HL-60 (cell line): ENCODE measurements at regions not wholly inside any gene's neighbourhood (a gene's known extent, or its start where the extent isn't known, plus 50 kb on each side); places are given as distances from the start of the nearest gene placed in this dataset.

Experiments
- DNase-seq, 2 experiments: peaks; one replicate each; pipeline ENCODE4 v3.0.0-alpha.2; 2010 to 2020; ENCODE audit warnings: low read depth in 1 of 2, low spot score in 1 of 2
- H3K27ac ChIP-seq: fragments of 250-450 bp; sonication (Bioruptor Pico); replicated peaks from 2 replicates; pipeline ENCODE4 v1.5.1; 2020; ENCODE audit warnings: mild to moderate bottlenecking, moderate library complexity
- H3K27me3 ChIP-seq: fragments of 250-450 bp; sonication (Bioruptor Pico); 2 replicates; pipeline ENCODE4 v1.5.1; 2021; ENCODE audit warnings: mild to moderate bottlenecking, moderate library complexity; ENCODE audit not compliant: insufficient read depth, poor library complexity, severe bottlenecking
- H3K4me3 ChIP-seq: replicated peaks from 2 replicates; pipeline ENCODE4 v1.5.1; 2011; ENCODE audit warnings: mild to moderate bottlenecking, control low read depth, low read length; ENCODE audit not compliant: insufficient read depth
- CTCF ChIP-seq: IDR thresholded peaks from one replicate; pipeline ENCODE4 v1.5.1; 2011; ENCODE audit warnings: low read length, control low read depth, inconsistent platforms; ENCODE audit not compliant: insufficient read depth
- GABPA ChIP-seq: IDR thresholded peaks from 2 replicates; pipeline ENCODE4 v1.6.1; 2012; ENCODE audit warnings: low read depth
- POLR2AphosphoS5 ChIP-seq: IDR thresholded peaks from 2 replicates; pipeline ENCODE4 v1.6.1; 2012; ENCODE audit warnings: low read depth
- REST ChIP-seq: IDR thresholded peaks from 2 replicates; pipeline ENCODE4 v1.6.1; 2012; ENCODE audit warnings: low read depth; ENCODE audit not compliant: insufficient replicate concordance
- SPI1 ChIP-seq: IDR thresholded peaks from 2 replicates; pipeline ENCODE4 v1.6.1; 2012; ENCODE audit warnings: low read depth, mild to moderate bottlenecking, borderline replicate concordance

- H3K27ac ChIP-seq = no peak overlapping the region
- no peak overlapping the region for H3K4me3 ChIP-seq
- DNase-seq = no peak
- no peaks in the 10 kb centered on the region for H3K27me3 ChIP-seq
- TF ChIP-seq POLR2AphosphoS5 (no peak), CTCF (no peak), SPI1 (no peak), GABPA (no peak), REST (no peak)
These were observed 1142.5 kb upstream of the IGFBP7 start for GRCh38 chr4:58252656-58253055.

- TF ChIP-seq GABPA = no peak
- TF ChIP-seq SPI1 = no peak
- TF ChIP-seq POLR2AphosphoS5 = no peak
- no peak for TF ChIP-seq CTCF
- no peak for TF ChIP-seq REST
- DNase-seq = no peak
- no peak overlapping the region for H3K27ac ChIP-seq
- no peaks in the 10 kb centered on the region for H3K27me3 ChIP-seq
- H3K4me3 ChIP-seq = no peak overlapping the region
These were observed 1137.6 kb upstream of the IGFBP7 start for GRCh38 chr4:58247792-58248191.

- TF ChIP-seq CTCF = no peak
- no peak for TF ChIP-seq SPI1
- TF ChIP-seq POLR2AphosphoS5 = no peak
- TF ChIP-seq REST = no peak
- TF ChIP-seq GABPA = no peak
- H3K4me3 ChIP-seq = no peak overlapping the region
- no peak for DNase-seq
- no peak overlapping the region for H3K27ac ChIP-seq
- no peaks in the 10 kb centered on the region for H3K27me3 ChIP-seq
These were observed 1115.3 kb upstream of the IGFBP7 start for GRCh38 chr4:58225460-58225859.
